ENCODE measurements at regions not wholly inside any gene's neighbourhood (a gene's known extent, or its start where the extent isn't known, plus 50 kb on each side); places are given as distances from the start of the nearest gene placed in this dataset.

GRCh38 chr2:220241423-220241822, 614.0 kb downstream of the SLC4A3 start:
- FAIRE-seq, result no peak

DNA sequence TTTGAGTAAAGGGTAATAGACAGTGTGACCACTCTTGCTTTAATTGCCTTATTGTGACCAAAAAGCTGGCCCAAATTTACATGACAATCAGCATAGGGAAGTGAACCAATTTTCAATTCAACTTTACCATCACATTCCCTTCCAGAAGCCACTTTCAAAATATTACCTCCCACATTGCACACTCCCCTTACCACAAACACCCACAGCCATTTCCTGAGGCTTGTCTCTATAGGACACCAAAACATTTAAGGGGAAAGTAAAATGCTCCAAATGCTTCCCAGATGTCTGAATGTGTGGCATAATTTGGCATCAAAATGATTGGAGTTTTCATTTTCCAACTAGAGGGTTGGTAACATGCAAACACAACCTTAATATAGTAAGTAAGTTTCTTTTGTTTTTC, 616.1 kb downstream of the SLC4A3 start:
- no peak for FAIRE-seq

GRCh38 chr2:220246386-220246785, 619.0 kb downstream of the SLC4A3 start:
- no peak for FAIRE-seq

GRCh38 chr2:220247588-220248350, 620.3 kb downstream of the SLC4A3 start:
- no peak for FAIRE-seq

- no peak for FAIRE-seq
These were observed 632.2 kb downstream of the SLC4A3 start for GRCh38 chr2:220259662-220260061.

DNA sequence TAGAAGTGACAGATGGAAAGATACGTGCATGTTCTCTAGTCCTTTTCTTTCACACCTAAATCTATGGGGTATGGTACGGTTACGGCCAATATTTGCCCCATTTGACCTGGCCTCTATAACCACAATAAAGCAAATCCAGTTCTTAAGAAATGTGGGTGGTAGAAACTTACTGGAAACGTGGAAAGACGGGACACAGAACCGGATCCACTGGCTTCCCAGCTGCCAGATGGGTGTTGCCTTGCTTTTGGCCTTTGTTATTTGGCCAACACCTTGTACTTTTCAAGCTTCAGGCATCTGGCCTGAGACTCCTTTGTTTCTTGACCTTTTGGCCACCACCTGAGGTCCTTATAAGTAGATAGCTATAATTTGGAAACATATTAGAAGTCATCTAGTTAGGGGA, 635.9 kb downstream of the SLC4A3 start:
- FAIRE-seq, result no peak

GRCh38 chr2:220269367-220269766, 641.9 kb downstream of the SLC4A3 start:
- FAIRE-seq, result no peak

DNA sequence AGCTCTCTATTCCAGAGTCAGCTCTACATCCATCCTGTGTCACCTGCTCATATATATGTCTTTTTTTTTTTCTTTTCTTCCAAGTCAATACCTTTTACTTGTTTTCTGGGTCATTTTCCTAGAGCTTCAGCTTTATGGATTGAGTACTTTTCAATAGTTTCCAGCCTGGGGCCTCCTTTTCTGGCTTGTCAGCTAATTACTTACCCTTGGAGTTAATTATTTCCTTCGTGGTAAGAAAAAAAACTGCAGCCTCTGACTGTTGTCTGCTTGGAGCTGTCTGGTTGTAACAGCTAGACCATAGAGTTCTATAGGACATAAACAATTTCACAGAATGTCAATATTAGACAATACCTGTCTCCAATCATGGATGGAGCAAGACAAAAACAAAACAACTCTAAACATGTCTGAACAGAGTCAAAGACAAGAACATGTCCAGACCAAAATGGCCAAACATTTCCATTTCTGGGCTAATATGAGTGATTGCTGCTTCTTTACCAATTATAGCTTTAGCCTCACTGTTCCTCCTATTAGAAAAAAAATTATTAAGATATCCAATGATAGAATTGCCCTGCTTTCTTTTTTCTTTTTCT, 643.1 kb downstream of the SLC4A3 start:
- FAIRE-seq, result no peak

DNA sequence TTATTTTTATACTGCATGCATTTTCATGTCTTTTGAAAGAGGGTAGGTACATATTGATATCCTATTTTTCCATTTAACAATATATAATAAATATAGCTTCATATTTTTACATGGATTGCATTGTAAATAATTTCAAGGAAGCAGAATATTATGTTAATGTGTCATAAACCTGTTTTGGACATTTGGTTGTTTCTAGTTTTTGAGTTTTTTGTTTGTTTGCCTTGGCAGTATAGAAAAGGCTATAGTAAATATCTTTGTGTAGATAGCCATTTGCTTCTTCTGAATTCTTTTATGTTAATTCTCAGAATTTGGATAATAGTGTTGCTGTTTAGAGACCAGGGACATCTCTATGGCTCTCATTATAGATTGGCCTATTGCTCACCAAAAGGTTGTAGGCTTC, 645.2 kb downstream of the SLC4A3 start:
- FAIRE-seq, result no peak

- FAIRE-seq, result no peak
These were observed 645.7 kb downstream of the SLC4A3 start for GRCh38 chr2:220273082-220273481.

- FAIRE-seq, result no peak
These were observed 648.0 kb downstream of the SLC4A3 start for GRCh38 chr2:220275454-220275853.

DNA sequence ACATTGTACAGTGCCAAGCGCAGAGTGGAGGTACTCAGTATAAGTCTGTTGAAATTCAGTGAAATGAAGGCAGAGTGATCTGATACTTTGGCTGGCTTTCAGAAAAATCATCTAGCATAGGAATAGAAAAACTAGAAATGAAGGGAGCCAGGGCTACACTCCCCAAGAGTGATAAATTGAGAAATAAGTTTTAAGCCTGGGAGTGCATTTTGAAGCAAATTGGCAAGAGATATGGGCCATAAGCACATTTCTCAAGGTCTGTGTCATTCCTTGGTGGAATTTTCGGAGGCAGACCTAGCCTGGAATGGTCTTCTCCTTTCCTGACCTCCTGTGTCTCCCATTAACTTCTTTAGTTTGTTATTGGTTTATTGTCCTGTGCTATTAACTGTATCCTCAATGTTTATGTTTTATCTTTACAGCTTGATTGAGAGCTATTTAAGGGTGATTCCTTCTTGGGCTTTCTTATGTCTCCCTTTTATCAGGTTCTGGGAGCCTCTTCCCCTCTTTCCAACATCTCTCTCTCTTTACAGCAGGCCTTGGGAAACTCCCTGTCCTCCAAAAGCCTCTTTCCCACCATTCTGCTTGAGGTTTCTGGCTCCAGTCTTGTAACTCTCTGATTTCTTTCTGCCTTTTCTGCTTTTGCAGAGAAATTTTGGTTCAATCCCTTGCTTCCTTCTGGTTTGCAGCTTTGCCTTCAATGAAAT, 649.5 kb downstream of the SLC4A3 start:
- FAIRE-seq, result no peak

DNA sequence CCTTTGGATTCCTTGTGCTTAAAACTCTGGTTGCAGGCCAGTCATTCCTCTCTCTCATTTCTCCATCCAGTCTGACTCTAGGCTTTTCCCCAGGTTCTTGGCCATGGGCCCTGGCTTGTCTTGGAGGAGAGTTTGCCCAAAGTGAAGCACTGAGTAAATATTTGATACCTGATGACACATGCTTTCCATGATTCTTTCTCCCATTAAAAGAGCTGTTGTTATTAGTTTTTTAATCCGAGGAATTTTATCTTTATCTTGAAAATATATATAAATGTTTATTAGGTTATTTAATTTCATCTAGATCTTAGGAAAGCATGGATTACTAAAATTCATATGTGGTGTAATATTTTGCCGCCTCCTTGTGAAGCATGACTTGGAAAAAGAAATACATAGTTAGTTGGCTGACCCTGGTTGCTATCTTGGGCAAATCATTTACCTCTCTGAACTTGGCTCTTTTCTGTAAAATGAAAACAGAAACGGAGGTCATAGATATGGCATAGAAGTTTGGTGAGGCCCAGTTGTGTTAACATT, 650.1 kb downstream of the SLC4A3 start:
- FAIRE-seq, result no peak

GRCh38 chr2:220278022-220278421, 650.6 kb downstream of the SLC4A3 start:
- no peak for FAIRE-seq

DNA sequence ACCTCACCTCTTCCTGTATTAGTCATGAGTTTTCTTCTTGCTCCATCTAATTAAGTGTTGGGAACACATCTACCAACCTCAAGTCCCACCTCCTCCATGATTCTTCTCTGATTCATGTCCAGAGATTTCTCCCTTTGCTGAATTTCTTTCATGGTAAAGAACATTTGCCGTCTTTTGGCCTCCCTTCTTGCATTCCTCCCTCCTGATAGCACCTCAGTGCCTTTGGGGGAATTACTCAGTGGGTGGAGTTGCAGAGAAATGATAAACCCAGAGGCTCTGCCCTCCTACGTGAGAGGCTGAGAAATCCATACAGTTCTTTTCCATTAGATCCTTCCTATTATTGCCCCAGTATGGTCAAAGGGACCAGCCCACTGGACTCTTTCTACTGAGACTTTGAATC, 651.9 kb downstream of the SLC4A3 start:
- FAIRE-seq, result no peak

DNA sequence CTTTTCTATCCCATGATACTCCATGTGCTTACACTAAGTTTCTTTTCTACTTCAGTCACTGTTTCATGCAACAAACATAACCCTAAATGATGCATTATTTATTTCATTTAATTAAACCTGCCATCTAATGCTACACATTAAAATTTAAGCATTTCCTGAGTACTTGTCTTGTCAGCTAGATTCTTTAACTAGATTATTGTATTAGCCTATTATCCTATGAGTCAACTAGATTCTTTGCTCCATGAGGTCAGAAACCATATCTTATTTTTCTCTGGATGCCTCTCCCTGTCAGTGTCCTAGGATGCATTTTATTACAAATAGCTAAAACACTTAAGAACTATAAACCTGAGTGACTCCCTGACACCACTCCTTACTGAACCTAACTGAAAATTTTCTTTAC, 652.4 kb downstream of the SLC4A3 start:
- FAIRE-seq, result no peak

DNA sequence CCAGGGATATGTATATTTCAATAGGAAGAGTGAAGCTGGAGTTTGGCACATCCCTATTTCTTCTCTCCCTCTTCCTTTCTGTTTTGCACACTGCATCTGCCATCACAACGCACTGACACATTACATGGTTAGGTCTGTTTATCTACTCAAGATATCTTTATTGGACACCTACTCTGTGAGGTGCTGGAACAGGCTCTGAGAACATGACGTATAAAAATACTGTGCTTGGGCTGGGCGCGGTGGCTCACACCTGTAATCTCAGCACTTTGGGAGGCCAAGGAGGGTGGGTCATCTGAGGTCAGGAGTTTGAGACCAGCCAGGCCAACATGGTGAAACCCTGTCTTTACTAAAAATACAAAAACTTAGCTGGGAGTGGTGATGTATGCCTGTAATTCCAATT, 653.3 kb downstream of the SLC4A3 start:
- no peak for FAIRE-seq

- FAIRE-seq, result no peak
These were observed 654.3 kb downstream of the SLC4A3 start for GRCh38 chr2:220281771-220282170.

- no peak for FAIRE-seq
These were observed 654.8 kb downstream of the SLC4A3 start for GRCh38 chr2:220282236-220282635.

GRCh38 chr2:220293966-220294365, 666.5 kb downstream of the SLC4A3 start:
- FAIRE-seq, result no peak

- no peak for FAIRE-seq
These were observed 668.7 kb downstream of the SLC4A3 start for GRCh38 chr2:220296174-220296573.

DNA sequence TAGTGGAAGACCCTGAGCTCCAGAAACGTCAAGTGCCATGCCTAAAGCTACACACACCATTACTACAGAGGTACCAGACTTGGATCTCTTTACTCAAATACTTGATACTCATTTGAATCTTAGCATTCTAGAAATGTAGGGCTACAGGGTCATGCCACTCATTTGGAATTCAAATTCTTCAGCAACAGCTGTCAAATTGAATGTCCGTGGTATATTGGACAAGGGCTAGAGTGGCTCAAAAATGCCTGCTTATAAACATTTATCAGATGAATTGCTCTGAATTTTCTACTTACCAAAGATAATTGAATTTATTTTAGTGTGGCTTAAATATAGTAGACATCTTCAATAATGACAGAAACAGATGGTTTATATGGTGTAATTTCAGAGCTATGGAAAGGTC, 669.7 kb downstream of the SLC4A3 start:
- FAIRE-seq, result no peak

- no peak for FAIRE-seq
These were observed 673.4 kb downstream of the SLC4A3 start for GRCh38 chr2:220300806-220301205.

DNA sequence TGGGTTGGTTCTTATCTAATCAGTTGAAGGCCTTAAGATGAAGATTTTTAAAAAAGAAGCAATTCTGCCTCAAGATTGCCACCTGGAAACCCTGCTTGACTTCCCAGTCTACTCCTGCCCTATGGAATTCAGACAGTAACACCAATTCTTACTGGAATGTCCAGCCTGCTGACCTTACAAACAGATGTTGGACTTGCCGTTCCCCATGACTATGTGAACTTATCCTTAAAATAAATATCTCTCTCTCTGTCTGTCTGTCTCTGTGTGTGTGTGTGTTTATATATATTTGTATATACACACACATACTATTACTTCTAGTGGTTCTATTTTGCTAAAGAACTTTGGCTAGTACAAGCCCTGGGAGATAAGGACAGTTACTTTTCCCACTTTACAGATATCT, 675.3 kb downstream of the SLC4A3 start:
- no peak for FAIRE-seq
